ENCODE measurements at regions not wholly inside any gene's neighbourhood (a gene's known extent, or its start where the extent isn't known, plus 50 kb on each side); places are given as distances from the start of the nearest gene placed in this dataset.

DNA sequence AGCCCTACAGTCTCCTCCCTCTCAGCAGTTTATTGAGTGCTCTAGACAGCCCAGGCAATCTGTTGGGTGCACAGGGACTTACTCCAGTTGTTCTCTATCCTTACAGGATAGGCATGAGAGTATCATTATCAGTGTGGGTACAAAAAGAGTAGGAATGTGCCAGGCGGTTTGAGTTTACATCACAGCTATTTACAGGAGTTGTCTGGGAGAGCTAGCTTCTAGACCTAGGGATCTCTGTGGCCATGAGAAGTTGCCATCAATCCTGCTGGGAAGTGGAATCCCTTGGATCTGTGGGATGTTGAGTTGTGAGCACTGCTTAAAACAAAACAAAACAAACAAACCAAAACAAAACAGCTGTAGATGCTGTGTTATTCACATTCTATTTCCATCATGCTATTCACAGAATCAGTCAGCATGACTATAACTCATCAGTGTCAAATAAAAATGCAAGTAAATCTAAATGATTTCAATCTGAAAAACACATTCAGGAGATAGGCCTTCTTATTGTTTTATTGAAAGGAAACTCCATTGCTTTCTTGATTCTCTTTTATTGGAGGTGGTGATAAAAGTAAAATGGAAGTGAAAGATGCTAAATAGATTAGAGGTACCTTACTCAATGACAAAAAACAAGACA is 552.4 kb upstream of the ZNF608 start:
- Histone ChIP-seq H3K36me3 (ENCODE audit: insufficient read depth, insufficient read length, low read length) (no peaks in the 10 kb centered on the region), H3K4me1 (ENCODE audit: insufficient read depth, insufficient read length) (no peaks in the 10 kb centered on the region), H3K9ac (ENCODE audit: insufficient read length, low read depth) (no peak overlapping the region), H3K27me3 (ENCODE audit: insufficient read depth, insufficient read length) (no peaks in the 10 kb centered on the region), H3K4me3 (ENCODE audit: insufficient read length, low read depth) (no peak overlapping the region), H3K9me3 (ENCODE audit: insufficient read depth, low read length) (no peaks in the 10 kb centered on the region)
- no peak for DNase-seq (ENCODE audit: low read depth, low spot score)
- no peak for TF ChIP-seq ZNF274 (IDR thresholded peaks at IDR 0.05; ENCODE audit: low read depth, low read length)
- TF ChIP-seq YY1 (IDR thresholded peaks at IDR 0.05; ENCODE audit: insufficient read depth, insufficient read length), result no peak
- no peak for TF ChIP-seq SUZ12 (IDR thresholded peaks at IDR 0.05; ENCODE audit: extremely low read depth, insufficient read depth, insufficient read length)

DNA sequence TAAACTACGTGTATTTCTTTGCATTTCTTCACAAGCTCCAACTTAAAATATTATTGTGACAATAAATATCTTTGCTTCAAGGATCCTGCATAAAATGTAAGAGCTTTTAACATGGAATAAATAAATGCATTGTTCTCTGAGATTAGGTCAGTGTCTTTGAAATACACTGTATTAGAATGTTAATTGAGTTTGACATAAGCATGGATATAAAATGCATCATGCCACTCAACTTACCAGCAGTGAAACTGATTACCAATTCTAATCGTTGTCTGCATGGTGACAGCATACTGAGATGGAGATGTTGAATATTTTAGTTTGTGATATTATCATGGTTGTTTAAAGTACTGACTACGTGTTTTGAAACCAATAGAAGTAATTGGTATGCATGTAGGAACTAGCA is 555.3 kb upstream of the ZNF608 start:
- no peaks in the 10 kb centered on the region for H3K27me3 ChIP-seq (ENCODE audit: insufficient read depth, insufficient read length)
- no peaks in the 10 kb centered on the region for H3K9me3 ChIP-seq (ENCODE audit: insufficient read depth, low read length)
- H3K4me3 ChIP-seq (ENCODE audit: insufficient read length, low read depth), result no peak overlapping the region
- TF ChIP-seq SUZ12 (IDR thresholded peaks at IDR 0.05; ENCODE audit: extremely low read depth, insufficient read depth, insufficient read length), result no peak
- TF ChIP-seq YY1 (IDR thresholded peaks at IDR 0.05; ENCODE audit: insufficient read depth, insufficient read length), result no peak
- TF ChIP-seq ZNF274 (IDR thresholded peaks at IDR 0.05; ENCODE audit: low read depth, low read length), result no peak
- no peaks in the 10 kb centered on the region for H3K4me1 ChIP-seq (ENCODE audit: insufficient read depth, insufficient read length)
- H3K36me3 ChIP-seq (ENCODE audit: insufficient read depth, insufficient read length, low read length), result no peaks in the 10 kb centered on the region
- DNase-seq (ENCODE audit: low read depth, low spot score), result no peak
- H3K9ac ChIP-seq (ENCODE audit: insufficient read length, low read depth), result no peak overlapping the region

DNA sequence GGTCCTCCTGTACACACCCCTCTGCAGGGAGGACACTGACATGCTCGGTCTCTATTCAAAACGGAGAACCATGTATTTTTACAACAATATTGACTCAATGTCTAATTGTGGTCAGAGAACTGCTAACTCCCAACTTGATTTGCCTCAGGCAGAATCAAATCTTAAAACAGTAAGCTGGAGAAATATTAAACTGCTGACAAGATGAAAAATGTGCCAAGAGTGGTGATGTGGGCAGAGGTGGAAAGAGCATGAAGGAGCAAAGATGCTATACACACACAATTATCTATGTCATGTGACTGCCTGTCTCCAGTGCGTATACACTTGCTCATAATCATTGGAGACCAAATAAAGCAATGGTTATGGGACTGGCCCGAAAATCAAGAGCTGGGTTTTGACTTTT is 556.1 kb upstream of the ZNF608 start:
- Histone ChIP-seq H3K36me3 (ENCODE audit: insufficient read depth, insufficient read length, low read length) (no peaks in the 10 kb centered on the region), H3K4me3 (ENCODE audit: insufficient read length, low read depth) (no peak overlapping the region), H3K9me3 (ENCODE audit: insufficient read depth, low read length) (no peaks in the 10 kb centered on the region), H3K27me3 (ENCODE audit: insufficient read depth, insufficient read length) (no peaks in the 10 kb centered on the region), H3K9ac (ENCODE audit: insufficient read length, low read depth) (no peak overlapping the region), H3K4me1 (ENCODE audit: insufficient read depth, insufficient read length) (no peaks in the 10 kb centered on the region)
- TF ChIP-seq ZNF274 (IDR thresholded peaks at IDR 0.05; ENCODE audit: low read depth, low read length), result no peak
- no peak for TF ChIP-seq YY1 (IDR thresholded peaks at IDR 0.05; ENCODE audit: insufficient read depth, insufficient read length)
- DNase-seq (ENCODE audit: low read depth, low spot score), result no peak

DNA sequence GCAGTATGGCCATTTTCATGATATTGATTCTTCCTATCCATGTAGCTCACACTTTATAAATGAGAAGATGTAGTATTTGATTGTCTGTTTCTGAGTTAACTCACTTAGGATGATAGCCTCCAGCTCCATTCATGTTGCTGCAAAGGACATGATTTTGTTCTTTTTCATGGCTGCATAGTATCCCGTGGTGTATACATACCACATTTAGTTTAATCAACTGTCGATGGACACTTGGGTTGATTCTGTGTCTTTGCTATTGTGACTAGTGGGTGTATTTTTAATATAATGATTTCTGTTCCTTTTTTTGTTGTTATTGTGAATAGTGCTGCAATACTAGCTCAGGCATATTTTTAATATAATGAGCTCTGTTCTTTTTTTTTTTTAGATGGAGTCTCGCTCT is 560.3 kb upstream of the ZNF608 start:
- H3K4me1 ChIP-seq (ENCODE audit: insufficient read depth, insufficient read length), result no peaks in the 10 kb centered on the region
- H3K27me3 ChIP-seq (ENCODE audit: insufficient read depth, insufficient read length), result no peaks in the 10 kb centered on the region
- no peak overlapping the region for H3K9ac ChIP-seq (ENCODE audit: insufficient read length, low read depth)
- H3K36me3 ChIP-seq (ENCODE audit: insufficient read depth, insufficient read length, low read length), result no peaks in the 10 kb centered on the region
- no peak for TF ChIP-seq ZNF274 (IDR thresholded peaks at IDR 0.05; ENCODE audit: low read depth, low read length)
- TF ChIP-seq YY1 (IDR thresholded peaks at IDR 0.05; ENCODE audit: insufficient read depth, insufficient read length), result no peak
- TF ChIP-seq SUZ12 (IDR thresholded peaks at IDR 0.05; ENCODE audit: extremely low read depth, insufficient read depth, insufficient read length), result no peak
- DNase-seq (ENCODE audit: low read depth, low spot score), result no peak
- no peak overlapping the region for H3K4me3 ChIP-seq (ENCODE audit: insufficient read length, low read depth)
- no peaks in the 10 kb centered on the region for H3K9me3 ChIP-seq (ENCODE audit: insufficient read depth, low read length)

DNA sequence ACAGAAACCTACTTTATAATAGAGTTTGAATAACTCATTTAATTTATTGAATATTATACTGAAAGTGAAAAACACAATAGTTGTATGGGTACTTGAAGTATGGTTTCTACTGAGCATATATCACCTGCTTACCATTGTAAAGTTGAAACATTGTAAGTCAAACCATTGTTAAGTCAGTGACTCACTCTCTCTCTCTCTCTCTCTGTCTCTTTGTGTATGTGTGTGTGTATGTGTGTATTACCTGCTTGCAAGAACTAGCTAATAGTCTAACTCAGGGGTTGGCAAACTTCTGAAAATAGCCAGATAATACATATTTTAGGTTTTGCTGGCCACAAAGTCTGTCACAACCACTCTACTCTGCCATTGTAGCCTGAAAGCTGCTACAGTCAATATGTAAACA is 564.3 kb upstream of the ZNF608 start:
- Histone ChIP-seq H3K27me3 (ENCODE audit: insufficient read depth, insufficient read length) (no peaks in the 10 kb centered on the region), H3K36me3 (ENCODE audit: insufficient read depth, insufficient read length, low read length) (no peaks in the 10 kb centered on the region), H3K4me3 (ENCODE audit: insufficient read length, low read depth) (no peak overlapping the region), H3K4me1 (ENCODE audit: insufficient read depth, insufficient read length) (no peaks in the 10 kb centered on the region), H3K9ac (ENCODE audit: insufficient read length, low read depth) (no peak overlapping the region), H3K9me3 (ENCODE audit: insufficient read depth, low read length) (peaks cover 21% of the 10 kb centered on the region)
- no peak for TF ChIP-seq SUZ12 (IDR thresholded peaks at IDR 0.05; ENCODE audit: extremely low read depth, insufficient read depth, insufficient read length)
- no peak for TF ChIP-seq ZNF274 (IDR thresholded peaks at IDR 0.05; ENCODE audit: low read depth, low read length)
- no peak for DNase-seq (ENCODE audit: low read depth, low spot score)

DNA sequence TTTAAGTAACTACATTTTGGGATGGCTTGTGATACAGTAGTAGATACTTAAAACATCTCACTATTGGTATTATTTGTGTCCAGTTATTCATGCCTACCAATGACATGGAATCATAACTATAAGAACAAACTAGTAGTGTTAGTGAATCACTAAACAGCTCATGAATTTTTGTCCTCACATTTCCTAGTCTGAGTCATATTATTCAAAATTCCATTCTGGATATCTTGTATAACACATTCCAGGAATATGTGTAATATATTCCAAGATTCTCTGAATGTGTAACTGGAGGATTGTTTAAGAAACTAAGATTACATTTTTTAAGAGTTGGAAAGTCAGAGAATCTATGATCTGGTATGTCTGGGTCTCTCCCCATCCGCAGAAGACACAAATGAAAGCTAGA is 565.3 kb upstream of the ZNF608 start:
- no peak for DNase-seq (ENCODE audit: low read depth, low spot score)
- no peaks in the 10 kb centered on the region for H3K36me3 ChIP-seq (ENCODE audit: insufficient read depth, insufficient read length, low read length)
- no peaks in the 10 kb centered on the region for H3K4me1 ChIP-seq (ENCODE audit: insufficient read depth, insufficient read length)
- no peak overlapping the region for H3K4me3 ChIP-seq (ENCODE audit: insufficient read length, low read depth)
- H3K27me3 ChIP-seq (ENCODE audit: insufficient read depth, insufficient read length), result no peaks in the 10 kb centered on the region
- no peak overlapping the region for H3K9ac ChIP-seq (ENCODE audit: insufficient read length, low read depth)
- H3K9me3 ChIP-seq (ENCODE audit: insufficient read depth, low read length), result peaks cover 21% of the 10 kb centered on the region
- TF ChIP-seq YY1 (IDR thresholded peaks at IDR 0.05; ENCODE audit: insufficient read depth, insufficient read length) (no peak), ZNF274 (IDR thresholded peaks at IDR 0.05; ENCODE audit: low read depth, low read length) (no peak), SUZ12 (IDR thresholded peaks at IDR 0.05; ENCODE audit: extremely low read depth, insufficient read depth, insufficient read length) (no peak)

DNA sequence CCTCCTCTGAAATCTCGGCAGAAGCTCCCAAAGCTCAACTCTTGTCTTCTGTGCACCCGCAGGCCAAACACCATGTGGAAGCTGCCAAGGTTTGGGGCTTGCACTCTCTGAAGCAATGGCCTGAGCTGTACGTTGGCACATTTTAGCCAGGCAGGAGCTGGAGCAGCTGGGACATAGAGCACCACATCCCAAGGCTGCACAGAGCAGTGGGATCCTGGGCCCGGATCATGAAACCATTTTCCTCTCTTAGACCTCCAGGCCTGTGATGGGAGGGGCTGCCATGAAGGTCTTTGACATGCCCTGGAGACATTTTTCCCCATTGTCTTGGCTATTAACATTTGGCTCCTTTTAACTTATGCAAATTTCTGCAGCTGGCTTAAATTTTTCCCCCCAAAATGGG is 567.1 kb upstream of the ZNF608 start:
- no peak for TF ChIP-seq SUZ12 (IDR thresholded peaks at IDR 0.05; ENCODE audit: extremely low read depth, insufficient read depth, insufficient read length)
- DNase-seq (ENCODE audit: low read depth, low spot score), result no peak
- no peaks in the 10 kb centered on the region for H3K36me3 ChIP-seq (ENCODE audit: insufficient read depth, insufficient read length, low read length)
- no peak overlapping the region for H3K9ac ChIP-seq (ENCODE audit: insufficient read length, low read depth)
- no peak overlapping the region for H3K4me3 ChIP-seq (ENCODE audit: insufficient read length, low read depth)
- peaks cover 21% of the 10 kb centered on the region for H3K9me3 ChIP-seq (ENCODE audit: insufficient read depth, low read length)
- H3K4me1 ChIP-seq (ENCODE audit: insufficient read depth, insufficient read length), result no peaks in the 10 kb centered on the region
- no peaks in the 10 kb centered on the region for H3K27me3 ChIP-seq (ENCODE audit: insufficient read depth, insufficient read length)

DNA sequence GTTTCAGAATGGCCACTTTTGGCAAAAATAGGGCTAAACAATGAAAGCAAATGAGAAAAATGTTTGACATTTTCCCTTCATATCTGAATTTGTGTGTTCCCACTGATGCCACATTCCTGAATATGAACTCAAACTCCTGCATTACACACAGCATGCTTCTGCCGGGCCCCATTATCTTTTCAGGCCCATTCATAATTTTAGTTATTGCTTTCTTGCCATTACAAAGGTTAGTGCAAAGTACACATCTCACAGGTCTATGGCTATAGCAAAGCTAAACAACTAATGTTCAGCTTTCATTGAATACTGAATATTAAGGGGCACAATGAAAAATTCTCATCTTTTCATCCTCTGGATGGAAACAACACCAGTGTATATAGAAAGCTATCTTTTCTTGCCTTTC is 568.9 kb upstream of the ZNF608 start:
- Histone ChIP-seq H3K9me3 (ENCODE audit: insufficient read depth, low read length) (peaks cover 21% of the 10 kb centered on the region), H3K27me3 (ENCODE audit: insufficient read depth, insufficient read length) (no peaks in the 10 kb centered on the region), H3K36me3 (ENCODE audit: insufficient read depth, insufficient read length, low read length) (no peaks in the 10 kb centered on the region), H3K9ac (ENCODE audit: insufficient read length, low read depth) (no peak overlapping the region), H3K4me3 (ENCODE audit: insufficient read length, low read depth) (no peak overlapping the region), H3K4me1 (ENCODE audit: insufficient read depth, insufficient read length) (no peaks in the 10 kb centered on the region)
- DNase-seq (ENCODE audit: low read depth, low spot score), result no peak
- TF ChIP-seq SUZ12 (IDR thresholded peaks at IDR 0.05; ENCODE audit: extremely low read depth, insufficient read depth, insufficient read length), result no peak
- TF ChIP-seq ZNF274 (IDR thresholded peaks at IDR 0.05; ENCODE audit: low read depth, low read length), result no peak
